GM04504 (cell line): ENCODE measurements at regions not wholly inside any gene's neighbourhood (a gene's known extent, or its start where the extent isn't known, plus 50 kb on each side); places are given as distances from the start of the nearest gene placed in this dataset.

Experiments
- DNase-seq: peaks from one replicate; pipeline ENCODE4 v3.0.0-alpha.2; 2012; ENCODE audit warnings: low read depth

DNA sequence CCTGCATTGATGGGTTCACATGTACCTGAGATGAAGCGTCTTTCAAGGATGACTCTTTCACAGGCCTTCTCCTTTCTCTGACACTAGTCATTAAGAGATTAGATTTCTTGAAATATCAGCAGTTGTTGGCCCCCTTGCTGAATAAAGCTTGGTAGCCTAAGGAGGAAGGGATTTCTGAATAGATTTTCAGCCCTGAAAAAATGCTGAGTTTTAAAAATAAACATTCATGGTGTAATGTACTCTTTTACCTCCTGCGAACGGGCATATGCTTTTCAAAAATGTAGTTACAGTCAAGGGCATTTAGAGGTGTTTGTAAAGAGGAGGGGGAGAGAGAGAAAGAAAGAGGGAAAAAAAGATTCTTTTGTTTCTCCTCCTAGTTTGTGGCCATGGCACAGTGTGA is 222.7 kb downstream of the SOX4 start:
- DNase-seq: no peak

DNA sequence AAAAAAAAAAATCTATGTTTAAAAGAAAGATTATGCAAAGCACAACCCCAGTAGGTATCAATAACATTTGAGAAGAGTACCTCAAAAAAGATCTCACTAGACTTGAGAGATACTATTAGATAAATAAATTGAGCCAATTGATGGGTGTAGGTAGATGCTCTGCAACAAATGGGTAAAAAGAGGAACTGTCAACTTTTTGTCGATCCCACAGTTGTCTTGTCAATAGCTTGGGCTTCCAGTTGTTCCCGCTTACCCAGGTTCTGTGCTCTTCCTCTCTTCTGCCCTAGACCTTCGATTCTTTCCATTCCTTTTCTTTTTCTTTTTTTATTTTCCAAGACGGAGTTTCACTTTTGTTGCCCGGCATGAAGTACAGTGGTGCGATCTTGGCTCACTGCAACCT is 226.9 kb downstream of the SOX4 start:
- no peak for DNase-seq

DNA sequence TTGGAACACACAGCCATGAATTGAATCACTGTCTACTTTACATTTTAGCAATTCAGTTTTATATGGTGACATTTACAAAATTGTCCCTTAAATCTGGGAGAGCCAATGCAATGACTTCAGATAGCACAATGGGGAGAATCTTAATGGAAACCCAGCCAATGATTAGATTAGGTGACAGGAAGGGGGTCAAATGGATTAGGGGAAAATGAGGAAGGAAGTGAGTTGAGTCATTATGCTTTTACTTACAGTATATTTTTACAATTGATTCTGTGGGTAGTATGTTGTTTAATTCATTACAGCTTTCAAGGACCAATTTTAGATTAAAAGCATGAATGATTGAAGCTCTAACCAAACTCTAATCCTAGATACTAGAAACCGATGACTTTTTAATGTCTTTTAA is 229.8 kb downstream of the SOX4 start:
- no peak for DNase-seq

- no peak for DNase-seq
Observed at GRCh38 chr6:21824431-21825177, 231.1 kb downstream of the SOX4 start.

GRCh38 chr6:21826023-21826422 is 232.5 kb downstream of the SOX4 start:
- no peak for DNase-seq

- no peak for DNase-seq
Observed at GRCh38 chr6:21826904-21827303, 233.4 kb downstream of the SOX4 start.

DNA sequence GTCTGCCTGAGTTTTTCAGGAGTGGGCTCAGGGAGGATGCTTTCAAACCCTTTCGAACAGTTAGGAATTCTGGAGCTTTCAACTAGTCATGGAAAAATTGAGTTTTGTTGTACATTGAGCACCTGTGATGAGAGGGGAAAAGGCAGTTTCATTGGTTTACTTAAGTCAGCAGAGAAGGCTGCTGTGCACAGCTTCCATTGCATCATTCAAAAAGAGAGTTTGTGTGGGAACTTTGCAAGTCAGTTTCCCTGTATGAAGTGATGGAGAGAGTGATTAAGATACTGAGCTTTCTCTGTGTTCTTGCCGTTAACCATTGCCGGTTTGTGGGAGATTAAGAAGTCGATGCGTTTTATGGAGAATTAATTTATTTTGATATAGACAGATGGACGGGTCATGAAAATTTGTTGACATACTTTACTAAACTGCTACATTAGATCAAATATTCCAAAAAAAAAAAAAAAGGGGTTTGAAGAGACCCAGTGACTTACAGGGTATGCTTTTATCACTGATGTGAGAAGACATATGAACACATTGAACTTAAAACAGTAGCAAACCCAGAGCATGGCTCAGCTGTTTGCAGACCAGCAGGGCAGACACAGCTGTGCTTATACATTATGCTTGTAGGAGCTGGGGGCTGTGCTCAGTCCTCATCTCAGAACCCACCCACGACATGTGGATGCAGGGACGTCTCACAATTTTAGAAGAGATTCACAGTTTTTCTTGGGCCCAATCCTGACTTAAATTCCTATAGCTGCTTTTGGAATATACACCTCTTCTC is 234.1 kb downstream of the SOX4 start:
- DNase-seq: no peak

DNA sequence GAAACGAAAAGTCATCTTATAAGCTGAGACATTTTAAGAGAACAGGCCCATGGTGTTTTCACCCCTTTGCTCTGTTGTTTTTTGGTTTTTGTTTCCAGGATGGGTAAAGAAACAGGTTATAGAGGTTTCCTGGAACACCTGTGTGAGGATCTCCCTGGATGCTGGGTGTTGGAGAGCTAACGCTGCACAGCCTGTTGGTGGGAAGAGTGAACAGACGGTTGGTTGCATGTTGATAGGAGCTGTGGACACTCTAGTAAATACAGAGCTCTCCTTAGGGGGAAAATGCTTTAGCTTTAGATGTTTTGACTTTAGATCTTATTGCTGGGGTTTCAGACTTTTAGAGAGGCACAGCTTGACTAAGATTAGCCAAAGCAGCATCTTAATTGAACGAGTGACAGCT is 235.2 kb downstream of the SOX4 start:
- no peak for DNase-seq

GRCh38 chr6:21829126-21829525 is 235.6 kb downstream of the SOX4 start:
- no peak for DNase-seq

DNA sequence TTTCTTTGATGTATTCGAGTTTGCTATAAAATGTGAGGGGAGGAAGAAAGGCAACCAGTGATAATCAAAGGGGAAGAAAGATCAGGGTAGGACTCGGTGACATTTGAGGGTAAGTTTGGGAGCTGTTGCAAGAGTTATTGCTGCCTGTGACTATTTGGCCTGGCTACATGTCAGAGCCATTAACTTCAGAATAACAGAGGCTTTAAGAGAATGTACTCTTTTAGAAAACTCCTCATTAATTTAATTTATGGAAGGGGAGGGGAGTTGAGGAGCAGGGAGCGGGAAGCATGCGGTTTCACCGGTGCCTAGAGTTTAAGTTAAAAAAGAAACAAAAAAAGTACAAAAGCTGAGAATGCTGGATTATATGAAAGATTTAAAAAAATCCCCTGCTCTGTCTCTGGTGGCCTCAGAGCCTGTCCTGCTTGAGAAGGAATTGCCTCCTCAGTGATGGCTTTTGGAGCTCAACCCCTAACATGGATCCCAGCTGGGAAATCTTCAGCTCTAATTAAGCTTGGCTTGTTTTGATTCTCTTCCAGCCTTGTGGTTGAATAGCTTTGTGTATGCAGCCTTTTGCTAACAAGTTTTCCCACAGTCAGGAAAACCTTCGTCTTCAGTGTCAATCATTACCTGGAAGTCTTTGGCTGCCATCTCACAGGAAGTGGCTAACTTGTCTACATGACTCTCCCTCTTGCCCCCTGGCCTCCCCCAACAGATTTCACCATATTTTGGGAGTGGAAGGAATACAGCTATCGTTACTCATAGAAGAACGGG is 238.2 kb downstream of the SOX4 start:
- DNase-seq: peak; percentile 41

- peak; percentile 18 for DNase-seq
Observed at GRCh38 chr6:21836277-21836676, 242.7 kb downstream of the SOX4 start.

DNA sequence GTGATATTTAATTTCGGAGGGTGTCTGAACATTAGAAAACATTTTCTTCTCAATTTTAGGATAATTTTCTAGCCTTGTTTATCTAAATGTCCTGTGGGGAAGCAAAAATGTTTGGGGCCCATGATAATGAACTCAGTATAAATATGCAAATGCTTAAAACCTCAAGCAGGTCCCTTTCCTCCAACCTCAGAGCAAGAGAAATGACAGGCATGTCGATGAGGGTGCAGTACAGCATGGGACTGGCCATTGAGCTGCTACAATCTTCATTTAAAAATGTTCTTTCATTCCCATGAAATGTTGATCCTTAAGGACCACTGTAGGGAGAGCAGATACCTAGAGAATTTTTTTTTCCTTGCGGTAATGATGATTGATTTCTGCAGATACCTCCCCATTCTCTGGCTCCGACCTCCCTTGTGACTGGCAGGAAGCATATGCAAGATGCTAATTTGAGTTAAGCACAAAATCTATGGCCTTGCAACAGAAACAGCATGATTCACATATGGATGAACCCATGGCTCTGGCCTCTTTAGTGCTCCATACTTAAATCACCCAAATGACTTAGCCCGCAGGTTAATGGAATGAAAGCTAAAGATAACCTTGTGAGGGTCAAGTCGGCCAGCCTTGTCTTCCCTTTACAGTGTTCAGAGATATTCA is 243.3 kb downstream of the SOX4 start:
- DNase-seq: no peak

DNA sequence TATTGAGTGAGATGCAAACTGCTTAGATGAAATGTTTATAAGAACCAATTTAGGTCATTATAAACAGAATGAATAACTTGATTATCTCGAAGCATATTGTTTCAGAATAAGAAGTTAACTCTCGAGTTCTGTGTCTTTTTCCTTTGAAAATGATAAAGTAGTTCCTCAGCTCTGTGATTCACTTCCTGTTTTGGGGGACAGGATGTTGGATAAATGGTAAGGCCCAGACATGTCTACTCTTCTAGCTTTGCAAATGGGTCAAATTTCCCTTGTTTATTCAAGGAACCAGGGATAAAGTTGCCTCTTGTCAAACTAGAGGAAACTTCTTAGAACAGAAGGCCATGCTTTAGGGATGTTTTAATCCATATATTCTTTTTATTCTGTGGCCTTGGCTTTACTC is 246.9 kb downstream of the SOX4 start:
- DNase-seq: no peak

DNA sequence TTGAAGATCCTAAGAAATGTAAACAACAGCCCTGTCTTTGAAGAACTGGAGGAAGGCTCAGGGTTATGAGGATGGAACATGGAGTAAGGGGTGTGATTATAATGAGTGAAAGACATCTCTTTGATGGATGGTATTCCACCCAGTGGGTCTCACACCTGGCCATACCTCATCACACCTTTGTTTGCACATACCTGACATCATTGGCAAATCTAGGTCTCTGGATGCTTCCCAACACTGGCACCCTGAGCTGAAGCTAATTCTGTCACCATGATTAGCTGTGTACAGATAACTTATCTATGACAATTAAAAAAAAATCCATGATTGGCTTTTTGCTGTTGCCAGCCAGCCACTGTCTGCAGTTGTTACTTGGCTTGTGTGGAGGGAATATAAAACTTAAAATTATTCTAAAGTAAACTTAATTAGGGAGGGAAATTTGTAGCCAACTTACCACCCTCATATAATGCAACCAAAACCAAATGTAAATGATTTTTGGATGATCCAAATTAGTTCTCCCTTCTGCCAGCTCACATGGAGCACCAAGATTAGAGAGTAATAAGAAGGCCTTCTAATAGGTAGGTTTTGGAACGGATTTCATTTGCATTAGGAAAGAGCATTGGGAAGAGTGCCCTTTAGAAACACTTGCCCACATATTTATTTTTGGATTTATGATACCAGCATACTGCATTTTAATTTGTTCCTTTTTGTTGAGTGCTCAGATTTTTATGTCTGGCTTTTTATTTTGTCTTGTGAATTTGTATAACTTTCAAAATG is 249.5 kb downstream of the SOX4 start:
- no peak for DNase-seq

- DNase-seq: no peak
Observed at GRCh38 chr6:21844120-21844917, 250.8 kb downstream of the SOX4 start.

DNA sequence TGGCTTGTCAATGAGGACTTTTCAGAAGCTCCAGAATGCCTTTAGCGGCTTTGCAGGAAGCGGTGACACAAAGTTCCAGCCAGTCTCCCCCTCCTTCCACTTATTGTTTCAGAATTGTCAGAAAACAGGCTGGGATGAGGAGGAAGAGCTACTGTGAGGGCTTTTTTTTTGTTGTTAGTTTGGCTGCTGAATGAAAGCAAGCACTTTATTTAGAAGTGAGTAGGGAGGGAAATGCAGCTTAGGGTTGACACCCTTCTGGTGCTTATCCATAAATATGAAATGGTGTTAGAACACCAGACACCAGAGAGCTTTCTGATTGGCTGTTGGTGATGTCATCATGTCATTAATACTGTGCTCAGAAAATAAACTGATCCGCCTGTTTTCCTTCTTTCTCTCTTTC is 251.5 kb downstream of the SOX4 start:
- DNase-seq: no peak

DNA sequence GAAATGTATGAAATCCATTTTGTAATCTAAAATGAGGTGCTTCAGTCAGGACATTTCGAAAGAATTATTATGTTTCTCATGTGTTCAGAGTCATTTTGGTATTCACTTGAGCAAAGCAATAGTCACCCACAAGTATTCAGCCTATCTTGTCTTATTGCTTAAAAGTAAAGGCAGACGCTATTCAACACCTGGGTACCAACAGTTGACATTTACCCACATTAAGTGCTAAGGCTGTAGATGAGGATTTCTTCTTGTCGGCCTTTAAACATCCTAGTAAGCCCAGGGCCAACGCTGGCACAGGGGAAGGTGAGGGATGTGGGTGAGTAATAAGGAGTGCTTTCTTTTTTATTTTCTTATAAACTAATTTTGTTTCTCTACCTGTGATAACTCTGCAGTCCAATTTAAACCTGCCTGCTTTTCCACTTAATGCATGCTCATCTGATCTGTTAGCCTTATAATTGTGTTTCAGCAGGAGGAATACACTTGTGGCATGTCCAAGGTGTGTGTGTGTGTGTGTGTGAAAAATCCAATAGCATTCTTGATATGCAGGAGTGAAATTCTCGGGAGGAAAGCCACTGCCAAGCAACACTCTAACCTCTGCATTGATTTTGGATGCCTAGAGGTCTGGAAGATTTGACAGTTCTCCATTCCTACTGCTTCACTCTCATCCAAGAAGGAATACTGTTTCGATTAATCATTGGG is 252.0 kb downstream of the SOX4 start:
- no peak for DNase-seq

- no peak for DNase-seq
Observed at GRCh38 chr6:21846541-21847451, 253.2 kb downstream of the SOX4 start.
